HCT116 (cell line): ENCODE measurements at regions not wholly inside any gene's neighbourhood (a gene's known extent, or its start where the extent isn't known, plus 50 kb on each side); places are given as distances from the start of the nearest gene placed in this dataset.
"Not testable (repeated sequence)": the region's sequence is repeated elsewhere in the genome, so short reads cannot be mapped to it uniquely, and the experiment has no call there.

ENCODE experiments used
- EZH2phosphoT487 ChIP-seq: fragments of 200-600 bp; IDR thresholded peaks from 2 replicates; pipeline ENCODE4 v1.6.1; 2018; ENCODE audit warnings: antibody characterized with exemption, borderline replicate concordance
- FOSL1 ChIP-seq: IDR thresholded peaks from 2 replicates; pipeline ENCODE4 v1.6.1; 2012; ENCODE audit warnings: low read depth
- REST ChIP-seq: IDR thresholded peaks from 2 replicates; pipeline ENCODE4 v1.6.1; 2012; ENCODE audit warnings: low read depth
- SRF ChIP-seq: IDR thresholded peaks from 2 replicates; pipeline ENCODE4 v1.6.1; 2012; ENCODE audit warnings: low read depth
- TF ChIP-seq, protein P1 (sequence below), 3 experiments: fragments of 200-600 bp in 1 of 3; sonication (generic) in 1 of 3; IDR thresholded peaks in 2 of 3; conservative IDR thresholded peaks in 1 of 3; 2 replicates each; pipeline ENCODE4 v1.5.1; 2012 to 2017; ENCODE audit warnings: low read depth in 2 of 3, low read length in 2 of 3, antibody characterized with exemption in 1 of 3, borderline replicate concordance in 1 of 3, control low read depth in 1 of 3, mild to moderate bottlenecking in 1 of 3, mixed read lengths in 1 of 3, mixed run types in 1 of 3, moderate library complexity in 1 of 3; ENCODE audit not compliant: insufficient read depth in 1 of 3

GRCh38 chr21:5162693-5163574, 5358.4 kb upstream of the TPTE start:
- TF ChIP-seq, protein P1, sequence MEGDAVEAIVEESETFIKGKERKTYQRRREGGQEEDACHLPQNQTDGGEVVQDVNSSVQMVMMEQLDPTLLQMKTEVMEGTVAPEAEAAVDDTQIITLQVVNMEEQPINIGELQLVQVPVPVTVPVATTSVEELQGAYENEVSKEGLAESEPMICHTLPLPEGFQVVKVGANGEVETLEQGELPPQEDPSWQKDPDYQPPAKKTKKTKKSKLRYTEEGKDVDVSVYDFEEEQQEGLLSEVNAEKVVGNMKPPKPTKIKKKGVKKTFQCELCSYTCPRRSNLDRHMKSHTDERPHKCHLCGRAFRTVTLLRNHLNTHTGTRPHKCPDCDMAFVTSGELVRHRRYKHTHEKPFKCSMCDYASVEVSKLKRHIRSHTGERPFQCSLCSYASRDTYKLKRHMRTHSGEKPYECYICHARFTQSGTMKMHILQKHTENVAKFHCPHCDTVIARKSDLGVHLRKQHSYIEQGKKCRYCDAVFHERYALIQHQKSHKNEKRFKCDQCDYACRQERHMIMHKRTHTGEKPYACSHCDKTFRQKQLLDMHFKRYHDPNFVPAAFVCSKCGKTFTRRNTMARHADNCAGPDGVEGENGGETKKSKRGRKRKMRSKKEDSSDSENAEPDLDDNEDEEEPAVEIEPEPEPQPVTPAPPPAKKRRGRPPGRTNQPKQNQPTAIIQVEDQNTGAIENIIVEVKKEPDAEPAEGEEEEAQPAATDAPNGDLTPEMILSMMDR (IDR thresholded peaks at IDR 0.05 in 2 of 3, conservative IDR thresholded peaks at IDR 0.05 in 1 of 3; ENCODE audit: borderline replicate concordance in 1 of 3, insufficient read depth in 1 of 3, low read depth in 2 of 3, low read length in 2 of 3): not testable (repeated sequence)
- not testable (repeated sequence) for TF ChIP-seq FOSL1, REST, SRF, EZH2phosphoT487
